ENCODE measurements at regions not wholly inside any gene's neighbourhood (a gene's known extent, or its start where the extent isn't known, plus 50 kb on each side); places are given as distances from the start of the nearest gene placed in this dataset.

DNA sequence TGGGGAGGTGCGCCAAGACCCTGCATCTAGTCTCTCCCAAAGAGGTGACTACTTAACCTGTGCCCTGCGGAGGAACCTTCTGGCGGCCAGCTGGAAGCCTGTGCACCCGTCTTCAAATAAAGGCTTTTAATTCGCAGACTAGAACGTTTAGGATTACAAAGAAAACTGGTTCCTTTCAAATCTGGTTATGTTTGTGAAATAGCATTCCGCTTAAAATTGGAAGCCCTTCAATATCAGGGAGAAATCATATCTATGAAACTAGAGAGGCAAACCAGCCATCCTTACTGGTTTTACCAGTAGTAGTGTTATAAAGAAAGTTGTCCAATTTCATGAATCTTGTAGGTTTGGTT, 250.8 kb downstream of the FAM72C start:
- TF ChIP-seq, protein P1, sequence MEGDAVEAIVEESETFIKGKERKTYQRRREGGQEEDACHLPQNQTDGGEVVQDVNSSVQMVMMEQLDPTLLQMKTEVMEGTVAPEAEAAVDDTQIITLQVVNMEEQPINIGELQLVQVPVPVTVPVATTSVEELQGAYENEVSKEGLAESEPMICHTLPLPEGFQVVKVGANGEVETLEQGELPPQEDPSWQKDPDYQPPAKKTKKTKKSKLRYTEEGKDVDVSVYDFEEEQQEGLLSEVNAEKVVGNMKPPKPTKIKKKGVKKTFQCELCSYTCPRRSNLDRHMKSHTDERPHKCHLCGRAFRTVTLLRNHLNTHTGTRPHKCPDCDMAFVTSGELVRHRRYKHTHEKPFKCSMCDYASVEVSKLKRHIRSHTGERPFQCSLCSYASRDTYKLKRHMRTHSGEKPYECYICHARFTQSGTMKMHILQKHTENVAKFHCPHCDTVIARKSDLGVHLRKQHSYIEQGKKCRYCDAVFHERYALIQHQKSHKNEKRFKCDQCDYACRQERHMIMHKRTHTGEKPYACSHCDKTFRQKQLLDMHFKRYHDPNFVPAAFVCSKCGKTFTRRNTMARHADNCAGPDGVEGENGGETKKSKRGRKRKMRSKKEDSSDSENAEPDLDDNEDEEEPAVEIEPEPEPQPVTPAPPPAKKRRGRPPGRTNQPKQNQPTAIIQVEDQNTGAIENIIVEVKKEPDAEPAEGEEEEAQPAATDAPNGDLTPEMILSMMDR (conservative IDR thresholded peaks at IDR 0.05) = no peak
- TF ChIP-seq ZFX (IDR thresholded peaks at IDR 0.05) = no peak
